ENCODE measurements at regions not wholly inside any gene's neighbourhood (a gene's known extent, or its start where the extent isn't known, plus 50 kb on each side); places are given as distances from the start of the nearest gene placed in this dataset.

GRCh38 chr2:238689871-238690389, 158.0 kb upstream of the TWIST2 start:
- DNase-seq (ENCODE audit: low read depth in 1 of 2, low spot score in 1 of 2) (no peak), ATAC-seq (no peak), FAIRE-seq (no peak)
- ChIA-PET CTCF (interaction anchor here (1.3 kb wide), 1 partner anchor 10 kb away, joined by 4 read pairs; no protein-coding TSS in a partner anchor), POLR2A (no interaction called here)
- Histone ChIP-seq H3K4me1 (peaks cover 15% of the 10 kb centered on the region), H3K4me2 (no peak overlapping the region), H3K27ac (peak overlapping the region in 1 of 2 experiments; percentile 47; a peak in 2 of 6 replicates), H3K9me3 (no peaks in the 10 kb centered on the region), H3K4me3 (no peak overlapping the region)
- TF ChIP-seq ZC3H11A (IDR thresholded peaks at IDR 0.05) (no peak), BCL3 (IDR thresholded peaks at IDR 0.05) (no peak), JUNB (IDR thresholded peaks at IDR 0.05) (no peak), FOXS1 (CRISPR knock-in tag; IDR thresholded peaks at IDR 0.05) (no peak), RAD21 (conservative IDR thresholded peaks at IDR 0.05 in 1 of 2, IDR thresholded peaks at IDR 0.05 in 1 of 2) (no peak)
- TF ChIP-seq, protein P1, sequence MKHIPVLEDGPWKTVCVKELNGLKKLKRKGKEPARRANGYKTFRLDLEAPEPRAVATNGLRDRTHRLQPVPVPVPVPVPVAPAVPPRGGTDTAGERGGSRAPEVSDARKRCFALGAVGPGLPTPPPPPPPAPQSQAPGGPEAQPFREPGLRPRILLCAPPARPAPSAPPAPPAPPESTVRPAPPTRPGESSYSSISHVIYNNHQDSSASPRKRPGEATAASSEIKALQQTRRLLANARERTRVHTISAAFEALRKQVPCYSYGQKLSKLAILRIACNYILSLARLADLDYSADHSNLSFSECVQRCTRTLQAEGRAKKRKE (CRISPR knock-in tag; IDR thresholded peaks at IDR 0.05; ENCODE audit: low read depth), result no peak
- whole genome bisulfite sequencing (ENCODE audit: missing lambda C conversion rate), result 88% methylated on average over 7 of the region's 7 CpGs

- H3K4me1 ChIP-seq, result peaks cover 9% of the 10 kb centered on the region
- H3K27ac ChIP-seq, result peak overlapping the region in 1 of 2 experiments; percentile 47; a peak in 1 of 6 replicates
- 84% methylated on average over 7 of the region's 11 CpGs for WGBS (ENCODE audit: missing lambda C conversion rate)
- no peaks in the 10 kb centered on the region for H3K9me3 ChIP-seq
- FAIRE-seq (no peak), DNase-seq (ENCODE audit: low read depth in 1 of 2, low spot score in 1 of 2) (no peak), ATAC-seq (no peak)
- no peak overlapping the region for H3K4me3 ChIP-seq
- no peak for TF ChIP-seq HES2 (IDR thresholded peaks at IDR 0.05)
- TF ChIP-seq CBX8 (IDR thresholded peaks at IDR 0.05), result no peak
- no peak for TF ChIP-seq CEBPB (IDR thresholded peaks at IDR 0.05)
- TF ChIP-seq MAX (IDR thresholded peaks at IDR 0.05), result no peak
- CTCF ChIA-PET, result interaction anchor here (0.5 kb wide), 1 partner anchor 1335 kb away, joined by 3 read pairs; no protein-coding TSS in a partner anchor
- H3K4me2 ChIP-seq, result no peak overlapping the region
- POLR2A ChIA-PET, result no interaction called here
Observed at GRCh38 chr2:238690511-238690910, 157.4 kb upstream of the TWIST2 start.

DNA sequence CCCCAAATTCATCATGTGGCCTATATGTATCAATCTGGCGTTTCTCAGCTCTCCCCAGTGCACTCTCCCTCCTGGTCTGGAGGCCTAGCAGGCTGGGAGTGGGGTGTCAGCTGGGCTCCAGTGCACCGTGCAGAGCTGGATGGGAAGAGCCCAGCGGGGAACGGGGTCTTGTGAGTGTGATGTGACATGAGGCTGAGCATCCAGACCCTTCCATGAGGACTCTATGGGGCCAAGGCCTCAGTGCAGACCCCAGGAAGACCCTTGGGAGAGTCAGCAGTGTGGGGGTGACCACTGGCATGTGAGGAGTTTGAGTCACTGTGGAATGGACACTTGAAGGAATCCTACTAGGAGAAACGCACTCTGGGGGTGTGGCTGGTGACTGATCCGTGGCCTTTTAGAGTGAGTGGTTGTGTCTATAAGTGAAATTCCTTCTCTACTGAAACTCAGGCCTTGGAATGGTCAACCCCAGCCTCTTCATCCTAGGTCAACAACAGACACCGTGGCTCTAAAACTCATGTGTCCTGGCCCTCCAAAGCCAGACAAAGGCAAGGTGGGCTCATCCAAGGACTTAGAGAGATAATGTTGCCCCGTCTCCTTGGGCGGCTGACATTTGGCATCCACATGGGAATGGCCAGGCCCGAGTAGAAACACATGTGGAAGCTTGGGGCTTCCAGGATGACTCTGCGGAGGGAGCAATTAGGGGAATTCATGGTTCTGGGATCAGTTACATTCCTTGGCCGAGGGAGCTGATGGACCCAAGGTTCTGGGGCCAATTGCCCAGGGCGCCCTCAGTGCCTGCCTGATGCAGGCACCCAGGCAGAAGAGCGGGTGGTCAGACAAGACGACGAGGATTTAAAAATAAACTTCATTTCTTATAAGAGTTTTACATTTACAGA, 156.0 kb upstream of the TWIST2 start:
- DNase-seq (ENCODE audit: low read depth in 1 of 2, low spot score in 1 of 2) (no peak), FAIRE-seq (no peak)
- 88% methylated on average over 15 of the region's 16 CpGs for WGBS (ENCODE audit: missing lambda C conversion rate)

DNA sequence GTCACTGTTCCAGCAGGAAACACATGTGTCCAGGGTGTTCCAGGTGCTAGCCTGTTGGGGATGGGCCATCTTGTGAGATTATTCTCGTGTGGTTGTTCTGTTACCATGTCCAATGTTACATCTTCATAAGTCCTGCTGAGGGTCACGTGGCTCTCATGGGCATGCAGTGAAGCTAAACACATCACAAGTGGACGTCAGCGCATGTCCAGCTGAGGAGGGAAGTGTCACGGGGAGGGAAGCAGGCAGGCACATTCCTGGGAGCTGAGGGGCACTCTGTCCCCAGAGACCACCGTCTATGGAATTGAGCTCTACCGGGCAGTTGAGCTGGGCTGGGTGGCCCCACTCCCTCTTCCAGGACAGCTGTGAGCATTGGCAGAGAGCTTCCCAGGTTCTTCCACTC, 155.3 kb upstream of the TWIST2 start:
- peak overlapping the region in 1 of 2 experiments; percentile 26; a peak in 1 of 6 replicates for H3K27ac ChIP-seq
- no peaks in the 10 kb centered on the region for H3K9me3 ChIP-seq
- no peak for FAIRE-seq
- 88% methylated on average over 7 of the region's 7 CpGs for WGBS (ENCODE audit: missing lambda C conversion rate)
- ChIA-PET POLR2A (no interaction called here), CTCF (interaction anchor here (0.5 to 1.5 kb wide), 2 partner anchors 93 to 131 kb away, joined by 3 to 4 read pairs; no protein-coding TSS in a partner anchor)
- no peak for DNase-seq (ENCODE audit: low read depth in 1 of 2, low spot score in 1 of 2)
- no peak for ATAC-seq
- no peaks in the 10 kb centered on the region for H3K4me1 ChIP-seq
- H3K4me2 ChIP-seq, result no peak overlapping the region
- no peak overlapping the region for H3K4me3 ChIP-seq
- TF ChIP-seq FOSL2 (IDR thresholded peaks at IDR 0.05) (no peak), FOSL2 (CRISPR knock-in tag; IDR thresholded peaks at IDR 0.05) (no peak), NPAS2 (CRISPR knock-in tag; IDR thresholded peaks at IDR 0.05; ENCODE audit: borderline replicate concordance) (no peak), ZSCAN20 (CRISPR knock-in tag; IDR thresholded peaks at IDR 0.05) (no peak), HMGXB4 (CRISPR knock-in tag; IDR thresholded peaks at IDR 0.05; ENCODE audit: borderline replicate concordance) (no peak), HDAC2 (IDR thresholded peaks at IDR 0.05) (no peak), MAFK (IDR thresholded peaks at IDR 0.05; ENCODE audit: partially characterized antibody) (no peak), CBX2 (IDR thresholded peaks at IDR 0.05; ENCODE audit: borderline replicate concordance, low read depth) (no peak), JUN (IDR thresholded peaks at IDR 0.05) (no peak), POLR2A (IDR thresholded peaks at IDR 0.05; ENCODE audit: low read length) (no peak), HOXA7 (CRISPR knock-in tag; IDR thresholded peaks at IDR 0.05) (no peak), CEBPB (IDR thresholded peaks at IDR 0.05) (no peak), ESRRA (IDR thresholded peaks at IDR 0.05; ENCODE audit: borderline replicate concordance, low read length) (no peak), KDM5A (IDR thresholded peaks at IDR 0.05) (no peak), ZFP36 (IDR thresholded peaks at IDR 0.05; ENCODE audit: borderline replicate concordance, partially characterized antibody) (no peak), SMC3 (IDR thresholded peaks at IDR 0.05) (no peak)

More for the DNA sequence above, 156.0 kb upstream of the TWIST2 start:
- ChIA-PET POLR2A (no interaction called here), CTCF (interaction anchor here (0.9 to 1.5 kb wide), 2 partner anchors 93 to 94 kb away, joined by 3 to 4 read pairs; no protein-coding TSS in a partner anchor)
- H3K4me3 ChIP-seq, result no peak overlapping the region
- no peaks in the 10 kb centered on the region for H3K9me3 ChIP-seq
- no peak for ATAC-seq
- TF ChIP-seq SREBF2 (IDR thresholded peaks at IDR 0.05), result no peak
- no peak for TF ChIP-seq ZC3H11A (IDR thresholded peaks at IDR 0.05)
- no peak for TF ChIP-seq RFX5 (IDR thresholded peaks at IDR 0.05)
- TF ChIP-seq CEBPB (IDR thresholded peaks at IDR 0.05), result no peak
- TF ChIP-seq HOXB5 (CRISPR knock-in tag; IDR thresholded peaks at IDR 0.05), result no peak
- no peak for TF ChIP-seq FOSB (CRISPR knock-in tag; IDR thresholded peaks at IDR 0.05)
- TF ChIP-seq RCOR1 (IDR thresholded peaks at IDR 0.05; ENCODE audit: low read depth, low read length), result no peak
- no peaks in the 10 kb centered on the region for H3K4me1 ChIP-seq
- no peak overlapping the region for H3K4me2 ChIP-seq
- 0 out of 6 replicates have a peak overlapping the region, but pooled peaks of 1 of the 2 experiments have one; percentile 26 for H3K27ac ChIP-seq

Data from A549 (cell line).